GM23338 (cell line): ENCODE measurements at regions not wholly inside any gene's neighbourhood (a gene's known extent, or its start where the extent isn't known, plus 50 kb on each side); places are given as distances from the start of the nearest gene placed in this dataset.

Experiments used
- CREB1 ChIP-seq: fragments of 250-450 bp; sonication (Bioruptor Pico); IDR thresholded peaks from 2 replicates; pipeline ENCODE4 v1.5.0; 2020; ENCODE audit warnings: low read depth, mild to moderate bottlenecking, moderate library complexity
- EZH2 ChIP-seq: fragments of 200-600 bp; sonication (generic); IDR thresholded peaks from one replicate; pipeline ENCODE4 v1.8.0; 2017; ENCODE audit warnings: antibody characterized with exemption, mild to moderate bottlenecking, low read depth; ENCODE audit not compliant: unreplicated experiment
- EZH2phosphoT487 ChIP-seq: fragments of 200-600 bp; sonication (generic); IDR thresholded peaks from one replicate; pipeline ENCODE4 v1.8.1; 2018; ENCODE audit warnings: antibody characterized with exemption; ENCODE audit not compliant: unreplicated experiment
- JUNB ChIP-seq: IDR thresholded peaks from one replicate; pipeline ENCODE4 v1.6.1; 2016; ENCODE audit warnings: antibody characterized with exemption; ENCODE audit not compliant: unreplicated experiment
- NANOG ChIP-seq: IDR thresholded peaks from 2 replicates; pipeline ENCODE4 v1.6.1; 2016; ENCODE audit warnings: antibody characterized with exemption, borderline replicate concordance
- POLR2AphosphoS5 ChIP-seq: IDR thresholded peaks from 2 replicates; pipeline ENCODE4 v1.6.1; 2016; ENCODE audit warnings: antibody characterized with exemption, low read depth
- TF ChIP-seq, protein P1 (sequence below): IDR thresholded peaks from one replicate; pipeline ENCODE4 v1.6.1; 2018; ENCODE audit warnings: antibody characterized with exemption; ENCODE audit not compliant: unreplicated experiment
- TF ChIP-seq, protein P2 (sequence below), 2 experiments: fragments of 200-600 bp in 1 of 2; sonication (generic) in 1 of 2; conservative IDR thresholded peaks; 2 replicates each; pipeline versions ENCODE4 v1.5.1 to v1.6.1; 2016 to 2017; ENCODE audit warnings: antibody characterized with exemption in 2 of 2, low read depth in 2 of 2, mild to moderate bottlenecking in 2 of 2, moderate library complexity in 1 of 2
- TF ChIP-seq, protein P3 (sequence below): fragments of 250-450 bp; sonication (Bioruptor Pico); IDR thresholded peaks from 2 replicates; pipeline ENCODE4 v1.5.0; 2020; ENCODE audit warnings: mild to moderate bottlenecking, moderate library complexity

DNA sequence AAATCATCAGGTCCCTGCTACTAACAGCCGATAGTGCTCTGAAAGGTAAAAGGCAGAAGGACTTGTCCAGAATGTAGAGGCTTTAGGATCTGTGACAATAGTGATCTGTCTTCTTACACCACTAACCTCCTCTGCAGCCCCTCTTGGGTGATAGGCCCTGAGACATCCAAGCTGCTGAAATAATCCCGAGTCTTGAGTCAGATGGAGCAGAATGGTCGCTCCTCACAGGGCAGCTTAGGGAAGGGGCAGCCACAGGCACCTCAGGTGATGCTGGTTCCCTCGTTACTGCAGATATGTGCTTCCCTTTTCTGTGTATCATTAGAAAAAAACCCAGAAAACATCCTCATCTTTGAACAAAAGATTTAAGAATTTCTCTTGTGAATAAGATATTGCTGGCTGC is 157.1 kb upstream of the DLX2 start:
- TF ChIP-seq, protein P1, sequence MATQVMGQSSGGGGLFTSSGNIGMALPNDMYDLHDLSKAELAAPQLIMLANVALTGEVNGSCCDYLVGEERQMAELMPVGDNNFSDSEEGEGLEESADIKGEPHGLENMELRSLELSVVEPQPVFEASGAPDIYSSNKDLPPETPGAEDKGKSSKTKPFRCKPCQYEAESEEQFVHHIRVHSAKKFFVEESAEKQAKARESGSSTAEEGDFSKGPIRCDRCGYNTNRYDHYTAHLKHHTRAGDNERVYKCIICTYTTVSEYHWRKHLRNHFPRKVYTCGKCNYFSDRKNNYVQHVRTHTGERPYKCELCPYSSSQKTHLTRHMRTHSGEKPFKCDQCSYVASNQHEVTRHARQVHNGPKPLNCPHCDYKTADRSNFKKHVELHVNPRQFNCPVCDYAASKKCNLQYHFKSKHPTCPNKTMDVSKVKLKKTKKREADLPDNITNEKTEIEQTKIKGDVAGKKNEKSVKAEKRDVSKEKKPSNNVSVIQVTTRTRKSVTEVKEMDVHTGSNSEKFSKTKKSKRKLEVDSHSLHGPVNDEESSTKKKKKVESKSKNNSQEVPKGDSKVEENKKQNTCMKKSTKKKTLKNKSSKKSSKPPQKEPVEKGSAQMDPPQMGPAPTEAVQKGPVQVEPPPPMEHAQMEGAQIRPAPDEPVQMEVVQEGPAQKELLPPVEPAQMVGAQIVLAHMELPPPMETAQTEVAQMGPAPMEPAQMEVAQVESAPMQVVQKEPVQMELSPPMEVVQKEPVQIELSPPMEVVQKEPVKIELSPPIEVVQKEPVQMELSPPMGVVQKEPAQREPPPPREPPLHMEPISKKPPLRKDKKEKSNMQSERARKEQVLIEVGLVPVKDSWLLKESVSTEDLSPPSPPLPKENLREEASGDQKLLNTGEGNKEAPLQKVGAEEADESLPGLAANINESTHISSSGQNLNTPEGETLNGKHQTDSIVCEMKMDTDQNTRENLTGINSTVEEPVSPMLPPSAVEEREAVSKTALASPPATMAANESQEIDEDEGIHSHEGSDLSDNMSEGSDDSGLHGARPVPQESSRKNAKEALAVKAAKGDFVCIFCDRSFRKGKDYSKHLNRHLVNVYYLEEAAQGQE: no peak
- TF ChIP-seq EZH2 (no peak), POLR2AphosphoS5 (no peak), EZH2phosphoT487 (no peak), CREB1 (CRISPR knock-in tag) (no peak), JUNB (no peak), NANOG (no peak)
- TF ChIP-seq, protein P2, sequence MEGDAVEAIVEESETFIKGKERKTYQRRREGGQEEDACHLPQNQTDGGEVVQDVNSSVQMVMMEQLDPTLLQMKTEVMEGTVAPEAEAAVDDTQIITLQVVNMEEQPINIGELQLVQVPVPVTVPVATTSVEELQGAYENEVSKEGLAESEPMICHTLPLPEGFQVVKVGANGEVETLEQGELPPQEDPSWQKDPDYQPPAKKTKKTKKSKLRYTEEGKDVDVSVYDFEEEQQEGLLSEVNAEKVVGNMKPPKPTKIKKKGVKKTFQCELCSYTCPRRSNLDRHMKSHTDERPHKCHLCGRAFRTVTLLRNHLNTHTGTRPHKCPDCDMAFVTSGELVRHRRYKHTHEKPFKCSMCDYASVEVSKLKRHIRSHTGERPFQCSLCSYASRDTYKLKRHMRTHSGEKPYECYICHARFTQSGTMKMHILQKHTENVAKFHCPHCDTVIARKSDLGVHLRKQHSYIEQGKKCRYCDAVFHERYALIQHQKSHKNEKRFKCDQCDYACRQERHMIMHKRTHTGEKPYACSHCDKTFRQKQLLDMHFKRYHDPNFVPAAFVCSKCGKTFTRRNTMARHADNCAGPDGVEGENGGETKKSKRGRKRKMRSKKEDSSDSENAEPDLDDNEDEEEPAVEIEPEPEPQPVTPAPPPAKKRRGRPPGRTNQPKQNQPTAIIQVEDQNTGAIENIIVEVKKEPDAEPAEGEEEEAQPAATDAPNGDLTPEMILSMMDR (conservative IDR thresholded peaks at IDR 0.05; ENCODE audit: low read depth in 2 of 2): no peak
- TF ChIP-seq, protein P3, sequence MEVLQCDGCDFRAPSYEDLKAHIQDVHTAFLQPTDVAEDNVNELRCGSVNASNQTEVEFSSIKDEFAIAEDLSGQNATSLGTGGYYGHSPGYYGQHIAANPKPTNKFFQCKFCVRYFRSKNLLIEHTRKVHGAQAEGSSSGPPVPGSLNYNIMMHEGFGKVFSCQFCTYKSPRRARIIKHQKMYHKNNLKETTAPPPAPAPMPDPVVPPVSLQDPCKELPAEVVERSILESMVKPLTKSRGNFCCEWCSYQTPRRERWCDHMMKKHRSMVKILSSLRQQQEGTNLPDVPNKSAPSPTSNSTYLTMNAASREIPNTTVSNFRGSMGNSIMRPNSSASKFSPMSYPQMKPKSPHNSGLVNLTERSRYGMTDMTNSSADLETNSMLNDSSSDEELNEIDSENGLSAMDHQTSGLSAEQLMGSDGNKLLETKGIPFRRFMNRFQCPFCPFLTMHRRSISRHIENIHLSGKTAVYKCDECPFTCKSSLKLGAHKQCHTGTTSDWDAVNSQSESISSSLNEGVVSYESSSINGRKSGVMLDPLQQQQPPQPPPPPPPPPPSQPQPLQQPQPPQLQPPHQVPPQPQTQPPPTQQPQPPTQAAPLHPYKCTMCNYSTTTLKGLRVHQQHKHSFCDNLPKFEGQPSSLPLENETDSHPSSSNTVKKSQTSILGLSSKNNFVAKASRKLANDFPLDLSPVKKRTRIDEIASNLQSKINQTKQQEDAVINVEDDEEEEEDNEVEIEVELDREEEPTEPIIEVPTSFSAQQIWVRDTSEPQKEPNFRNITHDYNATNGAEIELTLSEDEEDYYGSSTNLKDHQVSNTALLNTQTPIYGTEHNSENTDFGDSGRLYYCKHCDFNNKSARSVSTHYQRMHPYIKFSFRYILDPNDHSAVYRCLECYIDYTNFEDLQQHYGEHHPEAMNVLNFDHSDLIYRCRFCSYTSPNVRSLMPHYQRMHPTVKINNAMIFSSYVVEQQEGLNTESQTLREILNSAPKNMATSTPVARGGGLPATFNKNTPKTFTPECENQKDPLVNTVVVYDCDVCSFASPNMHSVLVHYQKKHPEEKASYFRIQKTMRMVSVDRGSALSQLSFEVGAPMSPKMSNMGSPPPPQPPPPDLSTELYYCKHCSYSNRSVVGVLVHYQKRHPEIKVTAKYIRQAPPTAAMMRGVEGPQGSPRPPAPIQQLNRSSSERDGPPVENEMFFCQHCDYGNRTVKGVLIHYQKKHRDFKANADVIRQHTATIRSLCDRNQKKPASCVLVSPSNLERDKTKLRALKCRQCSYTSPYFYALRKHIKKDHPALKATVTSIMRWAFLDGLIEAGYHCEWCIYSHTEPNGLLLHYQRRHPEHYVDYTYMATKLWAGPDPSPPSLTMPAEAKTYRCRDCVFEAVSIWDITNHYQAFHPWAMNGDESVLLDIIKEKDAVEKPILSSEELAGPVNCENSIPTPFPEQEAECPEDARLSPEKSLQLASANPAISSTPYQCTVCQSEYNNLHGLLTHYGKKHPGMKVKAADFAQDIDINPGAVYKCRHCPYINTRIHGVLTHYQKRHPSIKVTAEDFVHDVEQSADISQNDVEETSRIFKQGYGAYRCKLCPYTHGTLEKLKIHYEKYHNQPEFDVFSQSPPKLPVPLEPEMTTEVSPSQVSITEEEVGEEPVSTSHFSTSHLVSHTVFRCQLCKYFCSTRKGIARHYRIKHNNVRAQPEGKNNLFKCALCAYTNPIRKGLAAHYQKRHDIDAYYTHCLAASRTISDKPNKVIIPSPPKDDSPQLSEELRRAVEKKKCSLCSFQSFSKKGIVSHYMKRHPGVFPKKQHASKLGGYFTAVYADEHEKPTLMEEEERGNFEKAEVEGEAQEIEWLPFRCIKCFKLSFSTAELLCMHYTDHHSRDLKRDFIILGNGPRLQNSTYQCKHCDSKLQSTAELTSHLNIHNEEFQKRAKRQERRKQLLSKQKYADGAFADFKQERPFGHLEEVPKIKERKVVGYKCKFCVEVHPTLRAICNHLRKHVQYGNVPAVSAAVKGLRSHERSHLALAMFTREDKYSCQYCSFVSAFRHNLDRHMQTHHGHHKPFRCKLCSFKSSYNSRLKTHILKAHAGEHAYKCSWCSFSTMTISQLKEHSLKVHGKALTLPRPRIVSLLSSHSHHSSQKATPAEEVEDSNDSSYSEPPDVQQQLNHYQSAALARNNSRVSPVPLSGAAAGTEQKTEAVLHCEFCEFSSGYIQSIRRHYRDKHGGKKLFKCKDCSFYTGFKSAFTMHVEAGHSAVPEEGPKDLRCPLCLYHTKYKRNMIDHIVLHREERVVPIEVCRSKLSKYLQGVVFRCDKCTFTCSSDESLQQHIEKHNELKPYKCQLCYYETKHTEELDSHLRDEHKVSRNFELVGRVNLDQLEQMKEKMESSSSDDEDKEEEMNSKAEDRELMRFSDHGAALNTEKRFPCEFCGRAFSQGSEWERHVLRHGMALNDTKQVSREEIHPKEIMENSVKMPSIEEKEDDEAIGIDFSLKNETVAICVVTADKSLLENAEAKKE (CRISPR knock-in tag): no peak
